Epithelial cell of esophagus (primary cell): ENCODE measurements at regions not wholly inside any gene's neighbourhood (a gene's known extent, or its start where the extent isn't known, plus 50 kb on each side); places are given as distances from the start of the nearest gene placed in this dataset.

Source experiments
- DNase-seq: peaks from one replicate; pipeline ENCODE4 v3.0.0; 2010; ENCODE audit warnings: low read depth
- H3K4me3 ChIP-seq: 2 replicates; pipeline ENCODE4 v1.5.1; 2011; ENCODE audit warnings: mild to moderate bottlenecking, low read length, control low read depth
- CTCF ChIP-seq: IDR thresholded peaks from 2 replicates; pipeline ENCODE4 v1.5.1; 2011; ENCODE audit warnings: low read depth, mild to moderate bottlenecking, low read length, control low read depth, inconsistent platforms; ENCODE audit not compliant: insufficient read depth; ENCODE audit errors: missing control alignments

DNA sequence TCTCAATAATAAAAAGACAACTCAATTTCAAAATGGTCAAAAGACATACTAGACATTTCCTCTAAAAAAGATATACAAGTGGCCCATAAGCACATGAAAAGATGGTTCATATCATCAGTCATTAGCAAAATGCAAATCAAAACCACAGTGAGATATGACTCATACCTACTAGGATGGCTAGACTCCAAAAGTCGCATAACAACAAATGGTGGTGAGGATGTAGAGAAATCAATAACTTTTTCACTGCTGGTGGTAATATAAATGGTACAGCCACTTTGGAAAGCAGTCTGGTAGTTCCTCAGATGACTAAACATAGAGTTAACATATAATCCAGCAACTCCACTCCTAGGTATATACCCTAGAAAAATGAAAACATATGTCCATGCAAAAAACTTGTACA lies 242.3 kb upstream of the NOL4 start:
- no peak for TF ChIP-seq CTCF
- peak; percentile 43 for DNase-seq
- H3K4me3 ChIP-seq = no peak overlapping the region

- TF ChIP-seq CTCF = no peak
- H3K4me3 ChIP-seq = no peak overlapping the region
- no peak for DNase-seq
Measured at GRCh38 chr18:34480162-34480700, 229.9 kb upstream of the DTNA start.

GRCh38 chr18:34482204-34482603 lies 227.9 kb upstream of the DTNA start:
- H3K4me3 ChIP-seq = no peak overlapping the region
- DNase-seq = no peak
- no peak for TF ChIP-seq CTCF

GRCh38 chr18:34483198-34483597 lies 226.9 kb upstream of the DTNA start:
- TF ChIP-seq CTCF = no peak
- no peak overlapping the region for H3K4me3 ChIP-seq
- DNase-seq = no peak

DNA sequence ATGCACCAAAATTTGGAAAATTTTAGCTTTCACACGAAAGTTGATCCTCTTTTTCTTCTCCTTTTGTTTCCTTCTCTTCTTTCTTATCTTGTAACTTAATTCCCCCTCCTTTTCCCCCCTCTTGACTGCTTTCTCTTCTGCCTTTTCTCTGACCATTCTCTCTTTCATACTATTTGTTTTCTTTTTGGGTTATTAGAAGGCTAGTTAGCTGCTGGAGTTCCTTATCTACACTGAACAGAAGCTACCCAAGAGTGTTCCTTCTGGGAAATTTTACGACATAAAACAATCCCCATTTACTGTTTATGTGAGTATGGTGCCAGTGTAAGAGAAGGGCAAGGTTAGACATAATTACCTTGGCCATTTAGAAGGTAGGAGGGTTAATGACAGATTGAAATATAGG lies 218.4 kb upstream of the DTNA start:
- H3K4me3 ChIP-seq = no peak overlapping the region
- no peak for DNase-seq
- no peak for TF ChIP-seq CTCF

DNA sequence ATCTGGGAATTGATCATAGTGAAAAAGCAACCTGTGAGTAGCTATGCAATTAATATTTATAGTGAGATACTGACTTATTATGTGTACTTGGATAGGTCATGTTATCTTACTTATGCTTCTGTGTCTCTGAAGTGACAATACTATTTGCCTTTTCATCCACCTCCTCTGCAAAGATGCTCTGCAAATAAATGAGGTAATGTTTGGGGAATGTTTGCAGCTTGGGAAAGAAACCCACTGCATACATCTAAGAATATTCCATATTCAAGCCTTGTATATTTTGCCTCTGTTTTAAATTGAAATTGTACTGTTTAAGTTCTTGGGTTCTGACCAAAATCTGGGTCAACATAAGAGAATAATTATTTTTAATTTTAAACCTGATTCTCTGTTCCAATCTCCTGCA lies 217.4 kb upstream of the DTNA start:
- no peak overlapping the region for H3K4me3 ChIP-seq
- no peak for TF ChIP-seq CTCF
- peak; percentile 27 for DNase-seq

DNA sequence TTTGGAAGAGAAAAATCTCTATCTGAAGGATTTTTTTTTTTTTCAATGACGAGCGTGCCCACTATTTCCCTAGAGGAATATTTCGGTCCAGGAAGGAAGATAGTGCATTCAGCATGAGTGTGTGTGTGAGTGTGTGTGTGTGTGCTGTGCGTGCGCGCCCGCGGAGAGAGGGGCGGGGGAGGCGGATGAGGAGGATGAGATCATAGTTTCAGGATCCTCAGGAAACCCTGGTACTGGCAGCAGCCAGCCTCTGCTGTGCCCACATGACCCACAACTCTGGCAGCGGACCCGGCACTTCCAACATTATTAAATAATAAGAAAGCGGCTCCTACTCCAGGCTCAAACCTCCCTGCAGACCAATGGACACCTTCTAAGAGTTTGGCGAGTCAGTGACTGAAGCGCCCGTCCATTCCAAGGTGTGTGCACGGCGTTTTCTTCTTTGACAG lies 217.0 kb upstream of the DTNA start:
- no peak for TF ChIP-seq CTCF
- DNase-seq = peak; percentile 89
- H3K4me3 ChIP-seq = peak overlapping the region; percentile 46
